ENCODE measurements at regions not wholly inside any gene's neighbourhood (a gene's known extent, or its start where the extent isn't known, plus 50 kb on each side); places are given as distances from the start of the nearest gene placed in this dataset.

DNA sequence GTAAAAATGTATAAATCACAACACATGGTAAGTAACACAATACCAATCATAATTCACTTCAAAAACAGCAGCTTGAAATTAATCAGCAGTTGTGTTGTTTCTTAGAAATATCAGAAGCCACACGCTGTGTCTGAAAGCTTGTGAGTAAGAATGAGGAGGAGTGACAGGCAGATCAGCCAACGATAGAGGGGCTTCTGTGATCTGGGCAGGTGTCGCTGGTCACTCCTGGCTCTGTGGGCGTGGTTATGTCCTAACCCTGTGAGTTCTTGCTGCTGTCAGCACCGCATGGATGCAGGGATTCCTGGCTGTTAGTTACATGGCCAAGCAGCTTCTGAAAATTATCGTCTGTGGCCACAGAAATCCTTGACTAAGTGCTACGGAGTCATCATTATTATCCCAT lies 123.4 kb downstream of the SLC25A47 start:
- TF ChIP-seq POLR2AphosphoS5 (IDR thresholded peaks at IDR 0.05) = no peak
- TF ChIP-seq EP300 (IDR thresholded peaks at IDR 0.05) = no peak
- TF ChIP-seq, protein P1, sequence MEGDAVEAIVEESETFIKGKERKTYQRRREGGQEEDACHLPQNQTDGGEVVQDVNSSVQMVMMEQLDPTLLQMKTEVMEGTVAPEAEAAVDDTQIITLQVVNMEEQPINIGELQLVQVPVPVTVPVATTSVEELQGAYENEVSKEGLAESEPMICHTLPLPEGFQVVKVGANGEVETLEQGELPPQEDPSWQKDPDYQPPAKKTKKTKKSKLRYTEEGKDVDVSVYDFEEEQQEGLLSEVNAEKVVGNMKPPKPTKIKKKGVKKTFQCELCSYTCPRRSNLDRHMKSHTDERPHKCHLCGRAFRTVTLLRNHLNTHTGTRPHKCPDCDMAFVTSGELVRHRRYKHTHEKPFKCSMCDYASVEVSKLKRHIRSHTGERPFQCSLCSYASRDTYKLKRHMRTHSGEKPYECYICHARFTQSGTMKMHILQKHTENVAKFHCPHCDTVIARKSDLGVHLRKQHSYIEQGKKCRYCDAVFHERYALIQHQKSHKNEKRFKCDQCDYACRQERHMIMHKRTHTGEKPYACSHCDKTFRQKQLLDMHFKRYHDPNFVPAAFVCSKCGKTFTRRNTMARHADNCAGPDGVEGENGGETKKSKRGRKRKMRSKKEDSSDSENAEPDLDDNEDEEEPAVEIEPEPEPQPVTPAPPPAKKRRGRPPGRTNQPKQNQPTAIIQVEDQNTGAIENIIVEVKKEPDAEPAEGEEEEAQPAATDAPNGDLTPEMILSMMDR (IDR thresholded peaks at IDR 0.05) = no peak
- no peak for TF ChIP-seq POLR2A (IDR thresholded peaks at IDR 0.05; ENCODE audit: low read depth)
- Histone ChIP-seq H3K27me3 (no peaks in the 10 kb centered on the region), H3K4me1 (peaks cover 0 to 7% (median 2%) of the 10 kb centered on the region in 4 donors), H3K4me3 (no peak overlapping the region), H3K27ac (replicated peaks in 1 of 4) (no peak overlapping the region), H3K36me3 (no peaks in the 10 kb centered on the region), H3K9me3 (no peaks in the 10 kb centered on the region)
- no peak for DNase-seq (ENCODE audit: extremely low spot score)
- intact Hi-C loops (cut with DNase I) = no loop called here
- WGBS = 79% methylated on average over 7 of the region's 7 CpGs

DNA sequence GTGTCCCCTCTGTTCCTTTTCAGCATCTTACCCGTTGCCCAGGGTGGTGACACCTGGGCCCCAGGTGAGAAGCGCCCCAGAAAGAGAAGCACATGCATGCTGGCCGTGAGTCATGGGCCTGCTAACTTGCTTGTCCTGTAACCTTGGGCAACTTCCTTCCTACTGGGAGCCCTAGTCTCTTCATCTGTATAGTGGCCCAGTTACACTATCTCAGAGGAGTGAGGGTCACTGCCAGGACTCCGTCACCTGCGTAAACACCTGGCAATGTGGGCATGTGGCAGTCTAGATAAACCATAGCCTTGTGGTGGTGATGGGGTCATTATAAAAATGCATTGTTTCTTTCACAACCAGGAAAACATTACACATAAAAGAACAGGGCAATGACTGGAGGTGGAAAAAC lies 125.2 kb downstream of the SLC25A47 start:
- WGBS = 85% methylated on average over 5 of the region's 5 CpGs
- no peaks in the 10 kb centered on the region for H3K27me3 ChIP-seq

DNA sequence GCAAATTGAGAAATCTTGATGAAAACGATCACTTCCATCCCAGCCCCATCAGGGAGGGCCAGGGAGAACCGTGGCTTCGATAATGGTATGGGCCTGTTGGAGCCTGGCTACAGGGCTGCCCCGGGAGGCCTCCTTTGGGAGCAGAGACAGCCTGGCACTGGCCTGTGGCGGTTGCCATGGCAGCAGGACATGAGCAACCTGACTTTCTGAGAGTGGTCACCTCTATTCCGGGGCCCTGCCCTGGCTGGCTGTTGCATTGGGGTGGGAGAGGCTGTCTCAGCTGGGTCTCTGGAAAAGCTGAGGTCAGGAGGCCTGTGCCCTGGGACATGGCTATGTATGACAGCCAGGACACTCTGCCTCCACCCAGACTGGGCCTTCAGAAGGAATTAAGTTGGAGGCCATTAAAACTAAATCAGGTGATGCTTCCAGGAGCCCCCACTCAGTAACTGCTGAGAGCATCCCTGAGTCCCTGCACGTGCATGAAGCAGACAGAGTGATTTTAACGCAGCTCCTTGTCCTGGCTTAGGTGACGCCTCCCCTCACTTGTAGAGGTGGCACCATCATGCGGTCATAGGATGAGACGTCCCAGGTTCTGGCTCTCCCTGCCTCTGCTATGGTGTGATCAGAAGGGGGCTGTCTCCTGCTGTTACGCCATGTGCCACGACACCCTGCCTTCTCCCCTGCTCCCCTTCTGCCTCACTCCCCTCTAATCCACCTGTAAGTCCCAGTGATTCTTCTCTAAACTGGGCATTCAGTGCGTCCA lies 126.3 kb downstream of the SLC25A47 start:
- H3K36me3 ChIP-seq = no peaks in the 10 kb centered on the region
- TF ChIP-seq, protein P1 (IDR thresholded peaks at IDR 0.05) = no peak
- TF ChIP-seq POLR2A (IDR thresholded peaks at IDR 0.05; ENCODE audit: low read depth) = no peak
- no peak for TF ChIP-seq POLR2AphosphoS5 (IDR thresholded peaks at IDR 0.05)
- no peak for TF ChIP-seq EP300 (IDR thresholded peaks at IDR 0.05)
- H3K4me1 ChIP-seq = no peaks in the 10 kb centered on the region
- intact Hi-C loops (cut with DNase I) = no loop called here
- no peak overlapping the region for H3K27ac ChIP-seq (replicated peaks in 1 of 4)
- H3K4me3 ChIP-seq = no peak overlapping the region
- no peaks in the 10 kb centered on the region for H3K9me3 ChIP-seq
- no peaks in the 10 kb centered on the region for H3K27me3 ChIP-seq
- 97% methylated on average over 8 of the region's 14 CpGs for WGBS
- no peak for DNase-seq (ENCODE audit: extremely low spot score)

More for the DNA sequence above, 125.2 kb downstream of the SLC25A47 start:
- no peak for DNase-seq (ENCODE audit: extremely low spot score)
- no peak overlapping the region for H3K4me3 ChIP-seq
- no peaks in the 10 kb centered on the region for H3K9me3 ChIP-seq
- H3K27ac ChIP-seq (replicated peaks in 1 of 4) = no peak overlapping the region
- no peaks in the 10 kb centered on the region for H3K36me3 ChIP-seq
- intact Hi-C loops (cut with DNase I) = no loop called here
- H3K4me1 ChIP-seq = peaks cover 0 to 1% (median 0%) of the 10 kb centered on the region in 4 donors
- TF ChIP-seq EP300 (IDR thresholded peaks at IDR 0.05) = no peak

DNA sequence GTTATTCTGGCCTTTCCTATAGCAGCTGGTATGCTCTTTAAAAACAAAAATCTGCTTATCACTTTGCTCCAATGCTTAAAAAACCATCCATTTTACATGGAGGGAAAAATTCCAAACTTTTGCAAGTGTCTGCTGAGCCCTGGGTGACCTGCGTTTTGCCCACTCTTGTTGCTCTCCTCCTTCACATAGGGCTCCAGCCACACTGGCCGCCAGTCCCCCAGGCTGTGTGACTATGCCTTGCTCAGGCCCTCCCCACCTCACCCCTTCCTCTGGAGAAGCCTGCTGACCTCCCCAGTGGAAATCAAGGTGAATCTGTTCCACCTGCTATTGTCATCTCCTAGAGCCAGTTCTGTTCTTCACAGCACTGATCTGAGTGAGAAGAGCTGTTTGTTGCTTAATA lies 126.9 kb downstream of the SLC25A47 start:
- H3K9me3 ChIP-seq = no peaks in the 10 kb centered on the region
- no peak overlapping the region for H3K4me3 ChIP-seq
- WGBS = 91% methylated on average over 2 of the region's 2 CpGs
- no peaks in the 10 kb centered on the region for H3K36me3 ChIP-seq
- H3K27me3 ChIP-seq = no peaks in the 10 kb centered on the region
- no peak for DNase-seq (ENCODE audit: extremely low spot score)
- H3K27ac ChIP-seq (replicated peaks in 1 of 4) = no peak overlapping the region
- intact Hi-C loops (cut with DNase I) = no loop called here
- TF ChIP-seq, protein P1 (IDR thresholded peaks at IDR 0.05) = no peak
- TF ChIP-seq POLR2A (IDR thresholded peaks at IDR 0.05; ENCODE audit: low read depth) (no peak), EP300 (IDR thresholded peaks at IDR 0.05) (no peak), POLR2AphosphoS5 (IDR thresholded peaks at IDR 0.05) (no peak)
- no peaks in the 10 kb centered on the region for H3K4me1 ChIP-seq

DNA sequence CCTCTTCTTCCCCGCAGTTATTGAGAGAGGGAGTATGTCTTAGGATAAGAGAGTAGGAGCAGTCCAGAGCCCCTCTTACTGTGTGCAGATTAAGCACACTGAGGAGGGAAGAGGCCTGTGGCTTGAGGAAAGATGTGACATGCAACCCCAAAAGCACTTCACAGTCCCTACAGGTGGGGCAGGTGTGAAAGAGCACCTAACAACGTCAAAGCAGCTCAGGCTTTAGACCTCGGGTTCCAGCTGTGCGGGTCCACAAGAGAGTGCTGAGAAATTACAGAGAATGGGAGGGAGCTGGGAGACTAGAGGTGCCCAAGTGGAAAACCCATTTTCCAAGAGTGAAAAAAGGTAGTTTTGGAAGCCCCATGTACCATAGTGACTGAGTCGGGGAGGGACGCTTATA lies 127.6 kb downstream of the SLC25A47 start:
- TF ChIP-seq POLR2A (IDR thresholded peaks at IDR 0.05; ENCODE audit: low read depth) (no peak), POLR2AphosphoS5 (IDR thresholded peaks at IDR 0.05) (no peak), EP300 (IDR thresholded peaks at IDR 0.05) (no peak)
- TF ChIP-seq, protein P1 (IDR thresholded peaks at IDR 0.05) = no peak
- H3K27ac ChIP-seq (replicated peaks in 1 of 4) = no peak overlapping the region
- no peaks in the 10 kb centered on the region for H3K9me3 ChIP-seq
- no peak for DNase-seq (ENCODE audit: extremely low spot score)
- no peak overlapping the region for H3K4me3 ChIP-seq
- intact Hi-C loops (cut with DNase I) = no loop called here
- H3K36me3 ChIP-seq = no peaks in the 10 kb centered on the region
- no peaks in the 10 kb centered on the region for H3K27me3 ChIP-seq
- 81% methylated on average over 6 of the region's 6 CpGs for WGBS
- H3K4me1 ChIP-seq = no peaks in the 10 kb centered on the region
